Heart left ventricle (tissue), 13 donors: ENCODE measurements at regions not wholly inside any gene's neighbourhood (a gene's known extent, or its start where the extent isn't known, plus 50 kb on each side); places are given as distances from the start of the nearest gene placed in this dataset.
"Not testable (repeated sequence)": the region's sequence is repeated elsewhere in the genome, so short reads cannot be mapped to it uniquely, and the experiment has no call there.

Experiments
- CTCF ChIP-seq, 12 donors: fragments of 200-600 bp; sonication (generic) in 4 of 12; IDR thresholded peaks; one replicate each; pipeline versions ENCODE4 v1.5.0 to v1.8.0; 2018 to 2022; ENCODE audit warnings: antibody characterized with exemption in 12 of 12, mild to moderate bottlenecking in 5 of 12
- POLR2A ChIP-seq, 2 donors: fragments of 450-650 bp; IDR thresholded peaks; one replicate each; pipeline ENCODE4 v1.6.1; 2017; ENCODE audit warnings: antibody characterized with exemption in 2 of 2, mild to moderate bottlenecking in 2 of 2, moderate library complexity in 2 of 2
- donor health status: ischemic (EF 13 %, LVEDD 7.1; RV severe dilation, severe dysfunction).
- donor health status: DM: no; HTN: yes; CAD: no.
- donor health status: DM: no; HTN: no; CAD: no.
- donor health status: ischemic (EF 25% LVEDD 6.9; RV normal size, moderate dysfunction).
- donor health status: ischemic (EF 25% LVEDD 5.7; RV mildly dilated, moderate dysfunction).
- donor health status: ischemic (EF 35%, LVEDD 5.7; RV mildly dilated, moderate dysfunction).
- donor health status: nonischemic (EF 11% LVEDD 7.7; RV severe dilation, severe dysfunction).
- donor health status: DM: yes; HTN: yes; CAD: no.
- donor health status: PGD.
- donor health status: ischemic (EF 29% LVEDD 5.4; RV normal size, mild dysfunction).
- donor health status: nonischemic (EF 23%, LVEDD 6.1; RV moderate dilation, normal function).

GRCh38 chr17:27365329-27365945, 71.5 kb downstream of the WSB1 start:
- TF ChIP-seq CTCF, POLR2A (IDR thresholded peaks at IDR 0.05): not testable (repeated sequence)
